ENCODE measurements at regions not wholly inside any gene's neighbourhood (a gene's known extent, or its start where the extent isn't known, plus 50 kb on each side); places are given as distances from the start of the nearest gene placed in this dataset.

- DNase-seq (ENCODE audit: low spot score), result no peak
- H3K9me3 Mint-ChIP-seq (ENCODE audit: unreplicated experiment), result no peaks in the 10 kb centered on the region
- peaks cover 10% of the 10 kb centered on the region for H3K4me1 Mint-ChIP-seq (ENCODE audit: unreplicated experiment)
- H3K27ac Mint-ChIP-seq (ENCODE audit: unreplicated experiment), result no peak overlapping the region
- H3K27me3 Mint-ChIP-seq (ENCODE audit: unreplicated experiment), result peaks cover 2% of the 10 kb centered on the region
- no peak overlapping the region for H3K4me3 Mint-ChIP-seq (ENCODE audit: unreplicated experiment)
- no peak for TF ChIP-seq CTCF (IDR thresholded peaks at IDR 0.05; ENCODE audit: unreplicated experiment)
- no peaks in the 10 kb centered on the region for H3K36me3 Mint-ChIP-seq (ENCODE audit: low read depth, unreplicated experiment)
Observed at GRCh38 chr5:120240706-120241105, 223.4 kb upstream of the PRR16 start.

GRCh38 chr5:120241400-120241799, 222.7 kb upstream of the PRR16 start:
- Mint-ChIP-seq H3K9me3 (ENCODE audit: unreplicated experiment) (no peaks in the 10 kb centered on the region), H3K4me1 (ENCODE audit: unreplicated experiment) (peaks cover 10% of the 10 kb centered on the region), H3K36me3 (ENCODE audit: low read depth, unreplicated experiment) (no peaks in the 10 kb centered on the region), H3K27me3 (ENCODE audit: unreplicated experiment) (peaks cover 2% of the 10 kb centered on the region), H3K27ac (ENCODE audit: unreplicated experiment) (no peak overlapping the region), H3K4me3 (ENCODE audit: unreplicated experiment) (no peak overlapping the region)
- DNase-seq (ENCODE audit: low spot score), result no peak
- no peak for TF ChIP-seq CTCF (IDR thresholded peaks at IDR 0.05; ENCODE audit: unreplicated experiment)

- DNase-seq (ENCODE audit: low spot score), result no peak
- H3K9me3 Mint-ChIP-seq (ENCODE audit: unreplicated experiment), result no peaks in the 10 kb centered on the region
- H3K4me3 Mint-ChIP-seq (ENCODE audit: unreplicated experiment), result no peak overlapping the region
- H3K27ac Mint-ChIP-seq (ENCODE audit: unreplicated experiment), result no peak overlapping the region
- TF ChIP-seq CTCF (IDR thresholded peaks at IDR 0.05; ENCODE audit: unreplicated experiment), result no peak
- no peaks in the 10 kb centered on the region for H3K27me3 Mint-ChIP-seq (ENCODE audit: unreplicated experiment)
- no peaks in the 10 kb centered on the region for H3K36me3 Mint-ChIP-seq (ENCODE audit: low read depth, unreplicated experiment)
- no peaks in the 10 kb centered on the region for H3K4me1 Mint-ChIP-seq (ENCODE audit: unreplicated experiment)
Observed at GRCh38 chr5:120251898-120252297, 212.2 kb upstream of the PRR16 start.

GRCh38 chr5:120252839-120253238, 211.3 kb upstream of the PRR16 start:
- Mint-ChIP-seq H3K4me3 (ENCODE audit: unreplicated experiment) (no peak overlapping the region), H3K27ac (ENCODE audit: unreplicated experiment) (no peak overlapping the region), H3K27me3 (ENCODE audit: unreplicated experiment) (no peaks in the 10 kb centered on the region), H3K4me1 (ENCODE audit: unreplicated experiment) (no peaks in the 10 kb centered on the region), H3K9me3 (ENCODE audit: unreplicated experiment) (no peaks in the 10 kb centered on the region), H3K36me3 (ENCODE audit: low read depth, unreplicated experiment) (no peaks in the 10 kb centered on the region)
- DNase-seq (ENCODE audit: low spot score), result no peak
- TF ChIP-seq CTCF (IDR thresholded peaks at IDR 0.05; ENCODE audit: unreplicated experiment), result no peak

GRCh38 chr5:120254385-120254784, 209.7 kb upstream of the PRR16 start:
- no peaks in the 10 kb centered on the region for H3K27me3 Mint-ChIP-seq (ENCODE audit: unreplicated experiment)
- no peak for TF ChIP-seq CTCF (IDR thresholded peaks at IDR 0.05; ENCODE audit: unreplicated experiment)

More at GRCh38 chr5:120254385-120254784, 209.7 kb upstream of the PRR16 start:
- no peak overlapping the region for H3K4me3 Mint-ChIP-seq (ENCODE audit: unreplicated experiment)
- H3K4me1 Mint-ChIP-seq (ENCODE audit: unreplicated experiment), result no peaks in the 10 kb centered on the region
- no peak for DNase-seq (ENCODE audit: low spot score)
- no peaks in the 10 kb centered on the region for H3K36me3 Mint-ChIP-seq (ENCODE audit: low read depth, unreplicated experiment)
- H3K27ac Mint-ChIP-seq (ENCODE audit: unreplicated experiment), result no peak overlapping the region
- no peaks in the 10 kb centered on the region for H3K9me3 Mint-ChIP-seq (ENCODE audit: unreplicated experiment)
